GM21786 (cell line): ENCODE measurements at regions not wholly inside any gene's neighbourhood (a gene's known extent, or its start where the extent isn't known, plus 50 kb on each side); places are given as distances from the start of the nearest gene placed in this dataset.

Experiments
- ATAC-seq: cut with Tn5 transposase; IDR thresholded peaks from one replicate; pipeline ENCODE4 v1.9.1; 2021; ENCODE audit not compliant: unreplicated experiment

DNA sequence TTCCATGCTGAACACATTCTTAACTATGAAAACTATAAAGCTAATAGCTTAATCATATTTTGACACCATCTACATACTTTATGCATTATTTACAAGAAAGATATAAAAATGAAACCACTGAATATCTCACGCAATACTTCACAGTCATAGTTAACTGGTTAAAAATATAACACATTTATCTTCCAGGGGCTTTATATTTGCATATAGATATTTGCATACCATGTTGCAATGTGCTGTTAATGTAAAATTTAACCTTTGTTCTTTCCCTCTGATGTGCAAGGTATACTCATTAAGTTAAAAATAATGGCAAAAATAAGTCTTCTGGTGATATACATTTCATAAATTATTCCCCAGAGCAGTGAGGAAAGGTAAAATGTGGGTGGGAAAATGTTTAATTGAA lies 76.9 kb upstream of the MGMT start:
- no peak for ATAC-seq

GRCh38 chr10:129390726-129391125 lies 76.3 kb upstream of the MGMT start:
- no peak for ATAC-seq

GRCh38 chr10:129391464-129391863 lies 75.6 kb upstream of the MGMT start:
- no peak for ATAC-seq

DNA sequence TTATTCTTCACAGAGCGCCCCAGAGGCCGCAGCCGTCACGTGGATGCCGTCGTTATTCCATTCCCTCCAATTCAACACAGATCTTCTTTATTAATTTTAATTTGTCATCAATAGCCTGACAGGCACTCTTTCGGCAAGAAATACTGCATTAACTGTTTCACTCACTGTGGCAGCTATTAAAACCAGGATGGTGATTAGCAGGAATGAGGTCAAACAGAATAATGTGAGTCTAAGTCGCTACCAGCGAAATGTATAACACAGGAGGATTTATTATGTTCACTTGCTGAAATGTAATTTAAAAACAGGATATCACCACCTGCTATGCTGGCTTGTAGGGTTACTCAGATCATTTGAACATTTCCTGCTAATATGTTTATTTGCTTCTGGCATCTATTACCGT lies 74.2 kb upstream of the MGMT start:
- no peak for ATAC-seq

DNA sequence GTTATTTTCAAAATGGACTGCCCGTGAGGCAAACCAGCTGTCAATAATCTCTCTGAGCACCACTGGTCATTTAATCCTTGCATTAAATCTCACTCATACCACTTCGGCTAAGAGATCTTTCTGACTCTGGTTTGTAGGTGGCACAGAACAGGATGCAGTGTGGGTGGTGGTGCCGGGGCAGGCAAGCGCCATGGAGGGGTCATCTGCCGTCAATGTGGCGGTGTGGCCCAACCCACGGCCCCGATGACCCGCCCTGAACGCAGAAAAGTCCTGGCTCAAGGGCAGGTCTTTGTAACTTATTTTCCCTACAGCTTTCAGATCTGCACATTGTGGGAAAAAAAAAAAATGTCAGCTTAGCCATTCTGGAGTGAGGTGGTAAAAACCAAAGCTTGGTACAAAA lies 73.2 kb upstream of the MGMT start:
- no peak for ATAC-seq

DNA sequence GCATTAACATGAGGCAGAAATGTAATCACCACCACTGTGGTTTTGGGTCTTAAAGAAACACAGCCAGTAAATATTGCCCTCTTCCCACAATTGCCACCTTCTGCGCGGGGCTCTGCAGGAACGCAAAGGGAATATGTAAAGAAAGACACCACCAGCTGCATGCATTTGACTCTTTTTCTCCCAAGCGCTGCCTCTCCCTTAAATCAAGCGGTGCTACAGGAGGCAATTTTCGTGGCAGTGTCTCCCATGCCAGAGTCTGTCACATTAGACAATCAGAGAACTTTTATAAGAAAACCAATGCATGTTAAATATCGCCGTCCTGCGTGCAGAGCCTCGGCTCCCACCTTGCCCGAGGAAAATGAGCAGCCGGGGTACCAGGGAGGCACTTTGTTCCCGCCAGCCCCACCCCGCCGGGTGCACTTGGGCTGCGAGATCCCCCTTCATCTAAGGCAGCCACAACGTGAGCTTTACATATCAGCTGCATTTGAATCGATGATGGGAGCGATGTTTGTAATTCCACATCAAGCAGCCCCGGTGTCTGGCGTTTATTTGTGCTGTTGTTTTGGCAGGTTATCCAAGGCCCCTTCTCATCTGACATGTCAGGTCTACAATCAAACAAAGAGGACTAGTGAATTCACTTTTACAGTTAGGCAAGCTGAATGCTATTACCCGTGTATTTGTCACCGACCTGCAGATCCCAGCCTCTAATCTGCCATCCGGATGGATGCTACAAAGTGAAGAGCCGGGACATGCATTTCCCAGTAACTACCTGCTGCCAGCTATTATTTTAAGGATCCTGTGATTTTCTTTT lies 72.3 kb upstream of the MGMT start:
- ATAC-seq = no peak

DNA sequence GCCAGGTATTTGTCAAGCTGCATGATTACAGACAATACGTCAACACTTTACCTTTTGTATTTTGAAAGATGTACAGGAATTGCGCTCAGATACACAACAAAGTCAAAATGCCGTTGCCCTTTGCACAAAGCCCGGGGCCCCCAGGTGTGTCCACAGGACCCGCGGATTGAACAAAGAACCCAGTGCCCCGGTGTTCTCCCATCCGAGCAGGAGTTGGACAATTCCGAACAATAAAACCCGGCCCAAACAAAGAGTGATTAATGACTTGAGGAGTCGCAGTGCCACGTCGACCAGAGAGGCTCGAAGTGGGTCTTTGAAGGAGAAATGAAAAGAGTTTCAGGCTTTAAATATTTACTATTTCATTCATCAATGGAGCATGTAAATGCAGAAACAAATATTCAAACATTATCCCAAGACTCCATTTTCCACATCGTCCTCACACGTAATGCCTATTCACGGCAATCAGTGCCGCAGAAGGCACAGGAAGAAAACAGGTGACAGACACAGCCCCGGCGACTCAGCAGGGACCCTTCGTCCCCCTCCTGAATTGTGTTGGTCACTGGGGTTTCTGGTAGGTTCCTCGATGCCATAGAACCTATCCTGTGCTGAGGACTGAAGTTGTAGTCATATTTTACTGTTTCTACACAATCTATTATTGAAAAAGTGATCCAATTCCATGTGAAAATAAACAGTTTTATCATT lies 70.9 kb upstream of the MGMT start:
- no peak for ATAC-seq

DNA sequence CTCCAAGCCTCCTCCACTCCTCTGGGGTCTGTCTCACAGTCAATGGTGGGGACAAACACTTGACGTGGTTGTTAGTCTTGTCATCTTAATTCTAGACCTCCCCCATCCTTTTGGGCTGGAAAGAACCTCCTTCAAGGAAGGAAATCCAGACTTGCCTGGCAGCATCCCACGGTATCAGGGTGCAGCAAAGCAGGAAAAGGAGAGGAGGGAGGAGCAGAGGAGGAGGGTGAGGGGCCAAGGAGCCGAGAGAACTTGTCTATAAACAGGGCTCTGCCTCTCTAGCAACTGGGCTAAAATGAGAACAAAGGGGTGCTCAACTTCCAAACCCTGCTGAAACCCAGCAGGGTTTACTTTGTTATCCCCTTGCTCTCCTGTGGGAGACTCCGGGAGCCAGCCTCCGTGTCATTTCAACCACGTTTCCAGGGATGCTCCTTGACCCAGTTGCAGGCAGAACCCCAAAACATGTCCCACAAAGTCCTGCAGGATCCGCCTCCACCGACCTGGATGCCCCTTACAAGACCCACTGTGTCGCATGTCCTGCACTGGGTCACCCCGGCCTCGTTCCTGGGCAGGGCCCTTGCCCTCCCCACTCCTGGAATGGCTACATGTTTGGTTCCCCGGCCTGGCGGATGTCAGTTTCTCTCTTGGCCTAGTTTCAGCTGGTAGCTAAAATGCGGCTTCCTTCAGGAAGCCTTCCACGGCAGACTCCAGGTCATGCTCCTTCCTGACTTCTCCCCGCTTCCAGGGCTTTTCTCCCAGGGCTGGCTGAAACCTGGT lies 69.7 kb upstream of the MGMT start:
- ATAC-seq = no peak

DNA sequence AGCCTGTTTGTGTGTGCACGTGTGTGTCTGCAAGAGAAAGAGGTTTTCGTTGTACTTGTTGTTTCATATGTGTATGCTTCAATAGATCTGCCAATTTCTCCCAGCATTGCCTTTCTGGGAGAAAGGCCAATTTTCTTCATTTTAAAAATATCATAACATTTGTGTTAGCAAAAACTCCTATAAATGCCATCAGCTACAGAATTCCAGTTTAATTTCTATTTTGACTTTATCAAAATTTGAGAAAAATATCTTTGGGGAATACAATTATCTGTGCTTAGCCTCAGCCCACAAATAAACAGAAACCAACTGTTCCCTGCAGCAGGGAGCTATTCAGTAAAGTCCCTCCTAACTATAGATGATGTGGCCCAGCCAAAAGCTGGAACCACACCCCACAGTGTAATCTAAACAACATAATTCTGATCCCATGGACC lies 68.3 kb upstream of the MGMT start:
- ATAC-seq = no peak

DNA sequence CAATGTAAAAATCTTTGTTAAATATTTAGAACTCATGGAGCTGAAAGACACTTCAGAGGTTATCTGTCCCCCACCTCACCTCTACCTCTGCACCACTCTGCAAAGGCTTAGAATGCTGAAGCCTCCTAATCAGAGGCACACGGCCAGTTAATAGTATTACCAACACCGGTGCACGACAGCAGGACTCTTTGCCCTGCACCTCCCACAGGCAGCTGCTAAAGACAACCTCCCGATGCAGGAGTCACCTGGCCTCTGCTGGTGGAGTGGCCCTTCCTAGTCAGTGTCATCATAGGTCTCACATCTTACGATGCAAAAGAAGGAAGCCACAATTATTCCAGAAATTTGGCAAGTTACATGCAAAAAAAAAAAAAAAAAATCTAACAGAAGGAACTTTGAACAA lies 66.6 kb upstream of the MGMT start:
- ATAC-seq = no peak

GRCh38 chr10:129402459-129402858 lies 64.6 kb upstream of the MGMT start:
- ATAC-seq = no peak

- ATAC-seq = no peak
Observed at GRCh38 chr10:129404091-129404490, 63.0 kb upstream of the MGMT start.

DNA sequence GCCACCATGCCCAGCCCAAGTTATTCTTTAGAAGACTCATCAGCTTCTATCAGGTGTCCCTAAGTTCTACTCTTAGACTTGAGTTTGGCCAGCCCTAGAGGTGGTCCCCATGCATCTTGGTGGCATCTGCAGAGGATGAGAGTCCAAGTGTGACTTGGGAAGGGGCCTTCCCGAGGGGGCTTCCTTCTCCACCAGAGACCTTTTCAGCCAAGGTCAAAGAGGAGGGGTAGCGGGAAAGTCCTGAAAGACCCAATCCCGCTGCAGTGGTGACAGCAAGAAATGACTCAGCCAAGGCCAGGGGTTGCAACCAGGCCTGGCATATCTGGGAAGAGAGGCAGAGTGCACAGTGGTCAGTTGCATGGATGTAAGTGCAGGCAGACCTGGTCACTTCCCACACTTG lies 61.7 kb upstream of the MGMT start:
- no peak for ATAC-seq

- no peak for ATAC-seq
Observed at GRCh38 chr10:129410688-129411392, 56.2 kb upstream of the MGMT start.

GRCh38 chr10:129411393-129411705 lies 55.7 kb upstream of the MGMT start:
- ATAC-seq = no peak

- no peak for ATAC-seq
Observed at GRCh38 chr10:129411772-129412171, 55.3 kb upstream of the MGMT start.

DNA sequence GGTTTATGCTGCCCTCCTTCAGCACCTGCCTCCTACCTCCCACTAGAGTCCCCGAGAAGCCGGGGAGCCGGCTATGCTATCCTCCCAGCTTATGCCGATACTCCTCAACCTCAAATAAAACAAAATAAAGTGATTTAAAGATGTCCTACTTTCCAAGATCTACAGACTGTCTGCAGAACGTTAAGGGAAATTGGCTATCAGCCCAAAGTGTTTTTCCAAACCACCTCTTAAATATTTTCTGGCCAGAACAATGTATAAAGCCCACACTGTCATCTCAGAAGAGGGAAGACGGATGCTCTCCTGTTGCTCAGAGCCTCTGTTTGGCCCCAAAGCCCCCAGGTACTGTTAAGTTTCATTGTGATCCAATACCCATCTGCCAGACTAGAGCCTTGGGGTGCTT lies 54.0 kb upstream of the MGMT start:
- no peak for ATAC-seq

GRCh38 chr10:129415215-129416140 lies 51.6 kb upstream of the MGMT start:
- ATAC-seq = no peak

DNA sequence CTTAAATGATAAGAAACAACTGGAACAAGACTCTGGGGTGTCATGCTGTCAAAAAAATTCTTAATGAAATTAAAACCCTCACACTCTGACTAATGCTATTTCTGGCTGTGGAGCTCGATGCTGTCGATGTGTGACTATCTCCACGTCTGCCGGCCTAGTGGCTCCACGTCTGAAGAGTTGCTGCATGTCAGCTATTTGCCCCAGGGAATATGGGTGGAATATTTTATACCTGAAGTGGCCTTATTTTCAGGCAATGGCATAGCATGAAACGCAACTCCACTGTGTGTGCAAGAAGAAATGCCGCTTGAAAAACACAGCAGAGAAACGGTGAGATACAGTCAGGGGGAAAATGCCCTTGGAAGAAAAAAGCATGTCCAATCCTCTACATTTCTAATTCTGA lies 50.9 kb upstream of the MGMT start:
- ATAC-seq = no peak
